Nephron progenitor cell (in vitro differentiated cells): ENCODE measurements at regions not wholly inside any gene's neighbourhood (a gene's known extent, or its start where the extent isn't known, plus 50 kb on each side); places are given as distances from the start of the nearest gene placed in this dataset.

Experiments
- DNase-seq: peaks from one replicate; pipeline ENCODE4 v3.0.0; 2021
- H3K27ac Mint-ChIP-seq: 2 replicates; pipeline ENCODE4 v1.8.0; 2021; ENCODE audit warnings: mild to moderate bottlenecking, moderate library complexity, mixed read lengths
- H3K27me3 Mint-ChIP-seq: 2 replicates; pipeline ENCODE4 v1.8.0; 2021; ENCODE audit warnings: mild to moderate bottlenecking, low read depth, mixed read lengths; ENCODE audit not compliant: poor library complexity
- H3K36me3 Mint-ChIP-seq: 2 replicates; pipeline ENCODE4 v1.8.0; 2021; ENCODE audit warnings: low read depth, mixed read lengths
- H3K4me1 Mint-ChIP-seq: 2 replicates; pipeline ENCODE4 v1.8.0; 2021; ENCODE audit warnings: mixed read lengths
- H3K4me3 Mint-ChIP-seq: 2 replicates; pipeline ENCODE4 v1.8.0; 2021; ENCODE audit warnings: mild to moderate bottlenecking, moderate library complexity, mixed read lengths
- H3K9me3 Mint-ChIP-seq: 2 replicates; pipeline ENCODE4 v1.8.0; 2021; ENCODE audit warnings: mild to moderate bottlenecking, moderate library complexity, mixed read lengths
- CTCF ChIP-seq: fragments of 200-600 bp; sonication (generic); IDR thresholded peaks from 2 replicates; pipeline ENCODE4 v1.5.0; 2021; ENCODE audit warnings: antibody characterized with exemption

GRCh38 chr18:2173486-2173885, 397.8 kb downstream of the METTL4 start:
- peaks cover 2% of the 10 kb centered on the region for H3K27me3 Mint-ChIP-seq
- DNase-seq, result no peak
- no peaks in the 10 kb centered on the region for H3K4me1 Mint-ChIP-seq
- H3K27ac Mint-ChIP-seq, result no peak overlapping the region
- TF ChIP-seq CTCF, result no peak
- H3K36me3 Mint-ChIP-seq, result no peaks in the 10 kb centered on the region
- H3K9me3 Mint-ChIP-seq, result peaks cover under 1% of the 10 kb centered on the region
- H3K4me3 Mint-ChIP-seq, result no peak overlapping the region

- TF ChIP-seq CTCF, result no peak
- Mint-ChIP-seq H3K4me3 (no peak overlapping the region), H3K36me3 (no peaks in the 10 kb centered on the region), H3K27me3 (peaks cover 2% of the 10 kb centered on the region), H3K9me3 (peaks cover 11% of the 10 kb centered on the region), H3K4me1 (no peaks in the 10 kb centered on the region), H3K27ac (no peak overlapping the region)
- DNase-seq, result no peak
Measured at GRCh38 chr18:2178036-2178435, 393.3 kb downstream of the METTL4 start.

- DNase-seq, result no peak
- Mint-ChIP-seq H3K9me3 (peaks cover 11% of the 10 kb centered on the region), H3K4me3 (no peak overlapping the region), H3K4me1 (no peaks in the 10 kb centered on the region), H3K27me3 (peaks cover 2% of the 10 kb centered on the region), H3K36me3 (no peaks in the 10 kb centered on the region), H3K27ac (no peak overlapping the region)
- no peak for TF ChIP-seq CTCF
Measured at GRCh38 chr18:2179498-2180183, 391.7 kb downstream of the METTL4 start.

- Mint-ChIP-seq H3K36me3 (no peaks in the 10 kb centered on the region), H3K4me1 (no peaks in the 10 kb centered on the region), H3K4me3 (no peak overlapping the region), H3K27me3 (peaks cover 2% of the 10 kb centered on the region), H3K27ac (no peak overlapping the region), H3K9me3 (peaks cover 11% of the 10 kb centered on the region)
- no peak for TF ChIP-seq CTCF
- no peak for DNase-seq
Measured at GRCh38 chr18:2180586-2180985, 390.7 kb downstream of the METTL4 start.

- no peaks in the 10 kb centered on the region for H3K4me1 Mint-ChIP-seq
- peaks cover 11% of the 10 kb centered on the region for H3K9me3 Mint-ChIP-seq
- H3K36me3 Mint-ChIP-seq, result no peaks in the 10 kb centered on the region
- no peak overlapping the region for H3K27ac Mint-ChIP-seq
- no peak for TF ChIP-seq CTCF
- no peak for DNase-seq
- H3K27me3 Mint-ChIP-seq, result no peaks in the 10 kb centered on the region
- no peak overlapping the region for H3K4me3 Mint-ChIP-seq
Measured at GRCh38 chr18:2183432-2183831, 387.9 kb downstream of the METTL4 start.

- H3K4me3 Mint-ChIP-seq, result no peak overlapping the region
- DNase-seq, result no peak
- no peak for TF ChIP-seq CTCF
- peaks cover 6% of the 10 kb centered on the region for H3K27me3 Mint-ChIP-seq
- no peaks in the 10 kb centered on the region for H3K4me1 Mint-ChIP-seq
- H3K27ac Mint-ChIP-seq, result no peak overlapping the region
- H3K36me3 Mint-ChIP-seq, result no peaks in the 10 kb centered on the region
- no peaks in the 10 kb centered on the region for H3K9me3 Mint-ChIP-seq
Measured at GRCh38 chr18:2186967-2187366, 384.3 kb downstream of the METTL4 start.
